ENCODE measurements at regions not wholly inside any gene's neighbourhood (a gene's known extent, or its start where the extent isn't known, plus 50 kb on each side); places are given as distances from the start of the nearest gene placed in this dataset.
"Not testable (repeated sequence)": the region's sequence is repeated elsewhere in the genome, so short reads cannot be mapped to it uniquely, and the experiment has no call there.

DNA sequence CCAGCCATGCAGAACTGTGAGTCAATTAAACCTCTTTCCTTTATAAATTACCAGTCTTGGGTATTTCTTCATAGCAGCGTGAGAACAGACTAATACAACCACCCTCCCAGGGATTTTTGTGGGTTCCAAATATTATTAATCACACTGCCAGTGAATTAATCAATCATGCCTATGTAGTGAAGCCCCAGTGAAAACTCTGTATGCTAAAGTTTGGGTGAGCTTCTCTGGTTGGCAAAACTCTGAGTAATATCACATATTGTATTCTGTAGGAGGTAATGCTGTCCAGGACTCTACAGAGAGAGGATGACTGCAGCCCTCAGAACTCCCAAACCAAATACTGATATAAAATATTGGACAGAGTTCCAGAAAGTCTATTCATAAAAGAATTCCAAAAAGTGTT lies 216.9 kb downstream of the RPAP3 start:
- DNase-seq (ENCODE audit: low read depth): no peak

DNA sequence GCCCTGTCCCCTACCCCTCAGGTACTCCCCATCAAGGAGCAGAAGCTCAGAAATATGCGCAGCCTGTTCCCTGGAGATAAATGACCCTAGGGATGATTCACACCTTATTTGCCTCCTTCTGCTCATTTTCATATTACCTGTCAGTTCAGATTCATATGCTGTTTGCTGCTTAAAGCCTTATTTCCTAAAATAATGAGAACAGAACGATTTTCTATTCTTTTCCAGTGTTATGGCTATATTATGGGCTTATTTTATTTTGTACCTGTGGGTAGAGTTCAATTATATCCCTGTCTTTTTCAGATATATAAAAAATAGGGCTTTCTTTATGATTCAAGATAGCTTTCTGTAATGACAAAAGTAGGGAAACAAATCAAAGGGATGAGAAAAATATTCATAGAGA lies 224.8 kb downstream of the RPAP3 start:
- no peak for DNase-seq (ENCODE audit: low read depth)

DNA sequence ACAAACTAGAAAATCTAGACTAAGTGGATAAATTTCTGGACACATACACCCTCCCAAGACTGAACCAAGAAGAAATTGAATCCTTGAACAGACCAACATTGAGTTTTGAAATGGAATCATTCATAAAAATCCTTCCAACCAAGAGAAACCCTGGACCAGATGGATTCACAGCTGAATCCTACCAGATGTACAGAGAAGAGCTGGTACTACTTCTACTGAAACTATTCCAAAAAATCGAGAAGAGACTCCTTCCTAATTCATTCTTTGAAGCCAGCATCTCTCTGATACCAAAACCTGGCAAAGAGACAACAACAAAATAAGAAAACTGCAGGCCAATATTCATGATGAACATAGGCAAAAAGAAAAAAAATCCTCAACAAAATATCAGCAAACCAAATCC lies 227.4 kb downstream of the RPAP3 start:
- no peak for DNase-seq (ENCODE audit: low read depth)

DNA sequence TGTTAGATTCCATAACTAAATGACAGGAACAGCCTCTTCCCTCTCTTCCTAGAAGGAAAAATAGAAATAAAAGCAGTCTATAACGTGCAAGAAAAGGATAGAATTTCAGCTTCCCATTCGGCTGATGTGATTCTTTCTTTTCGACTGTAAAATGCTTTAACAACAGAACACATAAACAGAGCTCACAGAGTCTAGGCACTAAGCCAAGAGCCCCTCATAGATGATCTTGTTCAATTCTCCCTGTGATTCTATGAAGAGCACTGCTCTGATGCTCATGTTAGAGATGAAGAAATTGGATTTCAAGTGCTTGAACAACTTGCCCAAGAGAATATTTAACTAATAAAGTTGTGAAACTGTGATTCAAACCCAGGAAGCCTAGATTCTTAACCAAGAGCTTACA lies 232.7 kb downstream of the RPAP3 start:
- no peak for DNase-seq (ENCODE audit: low read depth)

DNA sequence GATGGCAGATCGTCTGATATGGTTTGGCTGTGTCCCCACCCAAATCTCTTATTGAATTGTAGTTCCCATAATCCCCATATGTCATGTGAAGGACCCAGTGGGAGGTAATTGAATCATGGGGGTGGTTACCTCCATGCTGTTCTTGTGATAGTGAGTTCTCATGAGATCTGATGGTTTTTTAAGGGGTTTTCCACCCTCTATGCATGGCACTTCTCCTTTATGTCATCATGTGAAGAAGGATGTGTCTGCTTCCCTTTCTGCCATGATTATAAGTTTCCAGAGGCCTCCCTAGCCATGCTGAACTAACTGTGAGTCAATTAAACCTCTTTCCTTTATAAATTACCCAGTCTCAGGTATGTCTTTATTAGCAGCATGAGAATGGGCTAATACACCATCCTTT lies 235.5 kb downstream of the RPAP3 start:
- not testable (repeated sequence) for DNase-seq (ENCODE audit: low read depth)

DNA sequence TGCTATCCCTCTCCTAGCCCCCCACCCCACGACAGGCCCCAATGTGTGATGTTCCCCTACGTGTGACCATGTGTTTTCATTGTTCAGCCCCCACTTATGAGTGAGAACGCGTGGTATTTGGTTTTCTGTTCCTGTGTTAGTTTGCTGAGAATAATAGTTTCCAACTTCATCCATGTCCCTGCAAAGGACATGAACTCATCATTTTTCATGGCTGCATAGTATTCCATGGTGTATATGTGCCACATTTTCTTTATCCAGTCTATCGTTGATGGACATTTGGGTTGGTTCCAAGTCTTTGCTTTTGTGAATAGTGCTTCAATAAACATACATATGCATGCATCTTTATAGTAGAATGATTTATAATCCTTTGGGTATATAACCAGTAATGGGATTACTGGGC lies 241.9 kb downstream of the RPAP3 start:
- DNase-seq (ENCODE audit: low read depth): not testable (repeated sequence)

DNA sequence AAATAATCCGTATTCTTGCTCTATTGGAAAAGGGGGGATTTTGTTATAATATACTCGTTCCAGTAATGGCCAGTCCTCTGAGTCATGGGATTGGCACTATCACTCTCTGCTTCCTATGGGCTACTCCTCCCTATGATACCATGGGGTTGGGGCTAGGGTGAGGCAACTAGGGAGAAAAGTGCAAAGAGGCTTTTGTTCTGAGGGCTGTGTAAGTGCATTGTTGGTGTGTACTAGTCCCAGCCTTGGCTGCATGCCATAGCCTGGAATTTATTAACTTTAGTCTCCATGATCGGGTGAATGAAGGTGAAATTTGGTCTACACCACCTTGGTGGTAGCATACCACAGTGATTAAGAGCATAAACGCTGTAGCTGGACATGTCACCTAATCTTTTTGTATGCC lies 247.6 kb downstream of the RPAP3 start:
- no peak for DNase-seq (ENCODE audit: low read depth)

DNA sequence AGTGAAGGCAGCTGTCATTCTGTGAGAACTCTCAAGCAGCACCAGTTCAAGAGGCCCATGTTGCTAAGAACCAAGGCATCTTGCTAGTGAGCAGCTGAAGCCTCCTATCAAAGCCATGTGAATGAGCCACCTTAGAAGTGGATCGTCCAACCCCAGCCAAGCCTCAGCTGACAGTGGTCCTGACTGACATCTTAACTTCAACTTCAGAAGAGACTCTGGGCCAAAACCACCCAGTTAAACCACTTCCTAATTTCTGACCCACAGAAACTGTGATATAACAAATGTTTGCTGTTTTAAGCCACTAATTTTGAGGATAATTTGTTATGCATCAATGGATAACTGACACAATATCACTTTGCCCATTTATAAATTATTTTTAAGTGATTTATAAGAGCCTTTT lies 256.0 kb downstream of the RPAP3 start:
- no peak for DNase-seq (ENCODE audit: low read depth)

DNA sequence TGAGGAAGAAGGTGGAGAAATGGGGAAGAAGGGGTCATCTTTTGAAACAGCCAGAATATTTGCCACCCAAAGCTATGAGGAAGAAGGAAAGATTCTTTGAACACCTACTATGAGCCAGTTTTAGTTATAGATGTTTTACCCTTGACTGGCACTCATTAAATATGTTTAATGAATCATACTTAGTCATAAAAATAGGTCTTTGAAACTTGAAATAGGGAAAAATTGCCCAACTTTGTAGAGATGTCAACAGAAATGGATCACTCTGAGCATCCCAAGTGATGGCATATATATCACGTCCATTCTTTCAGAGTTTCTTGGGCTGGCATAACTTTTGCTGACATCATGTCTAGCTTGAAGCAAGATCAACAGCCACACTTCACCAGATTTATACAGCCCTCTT lies 263.5 kb downstream of the RPAP3 start:
- DNase-seq (ENCODE audit: low read depth): no peak

DNA sequence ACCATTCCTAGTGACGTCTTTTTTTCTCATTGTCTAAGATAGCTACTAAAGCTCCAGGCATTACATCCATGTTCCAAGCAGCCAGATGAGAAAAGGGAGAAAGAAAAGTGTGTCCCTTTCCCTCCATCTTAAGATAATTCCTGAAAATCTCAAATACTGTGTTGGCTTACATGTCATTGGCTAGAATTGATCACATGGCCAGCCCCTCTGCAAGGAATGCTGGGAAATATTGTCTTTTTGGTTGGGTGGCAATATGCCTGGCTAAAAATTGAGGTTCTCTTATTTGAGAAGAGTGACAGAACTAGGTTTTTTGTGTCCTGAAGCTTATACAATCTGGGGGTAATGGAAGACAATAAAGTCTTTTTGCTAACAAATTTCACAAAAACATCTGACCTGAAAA lies 264.3 kb downstream of the RPAP3 start:
- no peak for DNase-seq (ENCODE audit: low read depth)

DNA sequence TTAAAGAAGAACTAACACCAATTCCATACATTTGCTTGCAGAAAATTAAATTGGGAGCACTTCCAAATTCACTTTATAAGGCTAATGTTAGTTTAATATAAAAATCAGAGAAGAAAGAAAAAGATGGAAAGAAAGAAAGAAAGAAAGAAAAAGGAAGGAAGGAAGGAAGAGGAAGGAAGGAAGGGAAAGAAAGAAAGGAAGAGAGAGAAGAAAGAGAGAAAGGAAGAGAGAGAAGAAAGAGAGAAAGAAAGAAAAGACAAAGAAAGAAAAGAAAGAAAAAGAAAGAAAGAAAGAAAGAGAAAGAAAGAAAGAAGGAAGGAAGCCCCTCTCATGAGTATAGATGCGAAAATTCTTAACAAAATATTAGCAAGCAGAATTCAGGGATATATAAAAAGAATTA lies 267.7 kb downstream of the RPAP3 start:
- DNase-seq (ENCODE audit: low read depth): no peak

DNA sequence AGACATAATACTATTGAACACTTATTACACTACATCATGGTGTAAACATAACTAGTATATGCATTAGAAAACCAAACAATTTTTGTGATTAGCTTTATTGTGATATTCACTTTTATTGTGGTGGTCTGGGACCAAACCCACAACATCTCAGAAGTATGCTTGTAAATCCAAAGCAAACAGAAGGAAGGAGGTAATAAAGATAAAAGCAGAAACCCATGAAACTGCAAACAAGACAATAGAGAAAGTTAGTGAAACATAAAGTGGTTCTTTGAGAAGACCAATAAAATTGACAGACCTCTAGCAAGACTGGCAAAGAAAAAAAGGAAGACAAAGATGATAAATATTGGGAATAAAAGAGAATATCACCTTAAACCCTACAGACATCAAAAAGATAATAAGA lies 268.3 kb downstream of the RPAP3 start:
- DNase-seq (ENCODE audit: low read depth): no peak

DNA sequence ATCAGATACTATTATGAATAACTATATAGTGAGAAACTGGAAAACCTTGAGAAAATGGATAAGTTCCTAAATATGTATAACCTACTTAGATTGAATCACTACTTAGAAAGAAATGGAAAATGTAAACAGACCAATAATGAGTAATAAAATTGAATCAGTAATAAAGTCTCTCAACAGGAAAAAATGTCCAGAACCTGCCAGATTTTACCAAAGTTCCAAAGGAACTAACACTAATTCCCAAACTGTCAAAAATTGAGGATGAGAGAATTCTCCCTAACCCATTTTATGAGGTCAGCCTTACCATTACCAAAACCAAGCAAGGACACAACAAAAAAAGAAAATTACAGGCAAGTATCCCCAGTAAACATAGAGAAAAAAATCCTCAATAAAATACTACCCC lies 272.0 kb downstream of the RPAP3 start:
- no peak for DNase-seq (ENCODE audit: low read depth)

DNA sequence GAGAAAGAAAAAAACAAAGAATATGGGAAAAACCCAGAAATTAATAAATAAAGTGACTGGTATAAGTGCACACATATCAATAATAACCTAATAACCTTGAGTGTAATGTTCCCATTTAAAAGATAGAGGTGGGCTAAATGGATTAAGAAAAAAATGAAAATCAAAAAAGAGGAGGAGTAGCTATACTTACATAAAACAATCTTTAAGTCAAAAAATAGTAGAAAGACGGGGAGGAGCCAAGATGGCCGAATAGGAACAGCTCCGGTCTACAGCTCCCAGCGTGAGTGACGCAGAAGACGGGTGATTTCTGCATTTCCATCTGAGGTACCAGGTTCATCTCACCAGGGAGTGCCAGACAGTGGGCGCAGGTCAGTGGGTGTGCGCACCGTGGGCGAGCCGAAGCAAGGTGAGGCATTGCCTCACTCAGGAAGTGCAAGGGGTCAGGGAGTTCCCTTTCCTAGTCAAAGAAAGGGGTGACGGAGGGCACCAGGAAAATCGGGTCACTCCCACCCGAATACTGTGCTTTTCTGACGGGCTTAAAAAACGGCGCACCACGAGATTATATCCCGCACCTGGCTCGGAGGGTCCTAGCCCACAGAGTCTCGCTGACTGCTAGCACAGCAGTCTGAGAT lies 279.0 kb downstream of the RPAP3 start:
- not testable (repeated sequence) for DNase-seq (ENCODE audit: low read depth)

DNA sequence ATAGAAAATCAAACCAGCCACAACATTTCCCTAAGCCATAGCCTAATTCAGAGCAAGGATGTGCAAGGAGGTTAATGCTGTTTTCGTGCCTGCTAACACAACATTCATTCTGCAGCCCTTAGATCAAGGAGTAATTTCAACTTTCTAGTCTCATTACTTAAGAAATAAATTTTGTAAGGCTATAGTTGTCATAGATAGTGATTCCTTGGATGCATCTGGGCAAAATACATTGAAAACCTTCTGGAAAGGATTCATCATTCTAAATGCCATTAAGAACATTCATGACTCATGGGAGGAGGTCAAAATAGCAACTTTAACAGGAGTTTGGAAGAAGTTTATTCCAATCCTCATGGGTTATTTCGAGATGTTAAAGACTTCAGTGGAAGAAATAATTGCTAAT lies 283.2 kb downstream of the RPAP3 start:
- no peak for DNase-seq (ENCODE audit: low read depth)

DNA sequence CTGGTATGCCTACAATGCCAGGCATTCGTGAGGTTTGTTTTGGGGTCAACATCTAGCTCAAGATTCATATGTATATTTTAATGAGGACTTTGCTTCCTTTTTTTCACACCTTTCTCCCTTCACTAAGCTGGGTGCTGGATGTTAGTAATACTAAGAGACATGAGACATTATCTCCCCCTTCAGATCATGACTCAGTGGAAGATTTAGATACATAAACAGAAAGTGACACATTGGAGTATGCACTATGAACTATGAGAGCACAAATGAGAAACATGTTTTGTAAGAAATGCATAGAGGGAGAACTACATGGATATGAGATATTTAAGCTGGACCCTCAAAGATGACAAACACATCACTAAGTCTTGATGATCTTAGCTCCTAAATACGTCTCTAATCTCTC lies 286.3 kb downstream of the RPAP3 start:
- DNase-seq (ENCODE audit: low read depth): no peak

DNA sequence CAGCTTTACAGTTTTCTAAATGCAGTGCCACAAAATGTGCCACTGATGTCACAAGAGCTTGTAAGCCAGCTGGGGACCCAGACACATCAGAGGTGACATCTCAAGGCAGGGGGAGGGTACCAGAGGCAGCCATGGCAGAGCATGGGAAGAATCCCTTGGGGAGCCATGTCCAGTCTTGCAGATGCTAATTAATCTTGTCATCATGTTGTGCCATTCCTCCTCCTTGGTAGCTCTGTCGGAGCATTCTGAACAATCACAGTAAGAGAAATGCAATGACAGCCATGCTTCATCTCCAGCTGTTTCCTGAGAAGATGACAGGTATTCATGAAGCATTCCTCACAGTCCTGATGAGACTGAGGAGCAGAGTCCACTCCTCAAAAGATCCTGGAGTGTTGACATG lies 287.9 kb downstream of the RPAP3 start:
- DNase-seq (ENCODE audit: low read depth): no peak

DNA sequence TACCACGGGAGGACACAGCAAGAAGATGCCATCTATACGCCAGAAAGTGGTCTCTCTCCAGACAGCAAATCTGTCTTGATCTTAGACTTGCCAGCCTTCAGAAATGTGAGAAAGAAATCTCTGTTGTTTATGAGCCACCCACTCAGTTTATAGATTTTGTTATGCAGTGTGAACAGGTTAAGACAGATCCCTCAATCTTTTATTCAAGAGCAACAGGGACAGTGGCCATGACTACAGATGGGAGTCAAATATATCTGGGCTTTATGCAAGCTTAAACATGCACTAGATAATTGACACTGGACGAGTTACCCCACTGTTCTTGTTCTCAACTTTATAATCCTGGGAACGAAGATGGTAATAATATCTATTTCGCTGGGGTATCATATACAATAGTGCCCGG lies 288.7 kb downstream of the RPAP3 start:
- DNase-seq (ENCODE audit: low read depth): no peak

DNA sequence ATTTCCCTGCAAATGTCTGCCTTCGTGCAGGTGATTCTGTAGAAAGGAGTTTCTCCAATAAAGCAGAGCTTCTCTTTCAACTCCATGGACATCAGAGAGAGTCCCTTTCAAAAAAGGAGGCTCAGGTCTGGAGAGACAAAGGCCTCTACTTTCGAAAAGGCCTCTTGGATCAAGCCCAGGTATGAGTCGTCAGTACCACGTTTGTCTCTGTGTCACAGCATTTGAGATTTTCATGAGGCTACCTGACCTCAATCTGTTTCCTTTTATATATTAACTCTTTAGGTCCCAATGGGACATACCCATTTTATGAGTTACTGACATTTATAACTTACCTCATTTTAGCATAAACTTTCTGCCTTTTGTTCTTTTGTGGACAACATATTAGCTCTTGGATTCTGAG lies 290.8 kb downstream of the RPAP3 start:
- DNase-seq (ENCODE audit: low read depth): no peak

DNA sequence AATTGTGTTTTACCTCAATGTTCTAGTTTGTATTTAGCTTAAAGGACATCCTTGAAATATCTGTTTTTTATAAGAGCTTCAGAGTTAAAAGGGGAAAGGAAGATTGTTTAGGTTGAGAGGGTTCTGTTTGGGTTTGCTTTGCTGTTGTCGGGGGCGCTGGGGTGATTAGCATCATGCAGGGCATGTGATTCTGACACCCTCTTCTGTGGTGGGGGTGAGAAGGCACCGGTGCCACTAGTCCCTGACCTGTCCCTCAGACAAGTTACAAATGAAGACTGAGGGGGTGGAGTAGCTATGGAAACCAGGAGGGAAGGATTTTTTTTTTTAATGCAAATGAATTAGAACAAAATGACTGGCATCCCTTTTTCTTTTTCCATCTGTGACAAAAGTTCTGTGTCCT lies 291.3 kb downstream of the RPAP3 start:
- no peak for DNase-seq (ENCODE audit: low read depth)

DNA sequence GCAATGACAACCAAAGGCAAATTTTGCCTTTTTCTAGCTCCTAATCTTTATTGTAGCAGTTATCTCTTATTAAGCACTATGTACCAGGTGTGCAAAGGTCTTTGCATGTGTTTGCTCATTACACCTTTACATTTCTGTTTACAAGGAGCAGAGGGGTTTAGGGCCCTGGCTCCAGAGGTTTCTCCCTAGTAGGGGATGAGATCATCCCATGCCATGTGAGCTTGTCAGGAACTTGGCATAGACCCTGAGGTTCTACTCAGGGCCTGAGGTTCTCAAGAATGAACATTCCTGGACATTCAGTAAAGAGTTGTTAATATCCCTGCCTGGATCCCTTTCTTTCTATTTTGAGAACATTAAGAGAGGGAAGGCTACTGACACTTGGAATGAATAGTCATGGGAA lies 292.0 kb downstream of the RPAP3 start:
- DNase-seq (ENCODE audit: low read depth): no peak

DNA sequence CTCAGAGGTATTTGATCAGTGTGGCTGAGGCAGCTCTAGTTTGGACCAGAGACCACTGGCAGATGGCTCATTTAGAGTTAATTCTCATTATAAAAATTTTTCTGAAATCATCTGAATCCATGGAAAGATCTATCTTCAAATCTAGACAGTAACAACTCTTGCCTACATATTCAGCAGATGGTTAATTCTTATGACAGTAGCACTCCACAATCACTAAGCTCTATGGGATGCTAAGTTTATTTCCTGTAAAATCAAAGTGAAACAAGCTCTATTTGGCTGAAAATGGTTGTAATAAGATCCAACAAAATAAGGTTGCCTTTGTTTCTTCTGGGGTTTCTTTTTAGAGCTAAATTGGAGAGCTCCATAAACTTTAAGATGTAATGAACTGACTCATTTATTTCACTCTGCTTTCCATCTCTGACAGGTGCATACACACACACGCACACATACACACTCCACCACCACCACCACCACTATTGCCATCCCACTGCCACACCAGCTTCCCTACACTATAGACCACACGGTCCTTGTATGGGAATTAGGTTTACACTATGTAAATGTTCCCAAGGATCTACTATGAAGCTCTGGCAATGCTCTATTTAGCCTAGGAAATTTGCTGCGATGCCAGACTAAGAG lies 293.1 kb downstream of the RPAP3 start:
- no peak for DNase-seq (ENCODE audit: low read depth)

DNA sequence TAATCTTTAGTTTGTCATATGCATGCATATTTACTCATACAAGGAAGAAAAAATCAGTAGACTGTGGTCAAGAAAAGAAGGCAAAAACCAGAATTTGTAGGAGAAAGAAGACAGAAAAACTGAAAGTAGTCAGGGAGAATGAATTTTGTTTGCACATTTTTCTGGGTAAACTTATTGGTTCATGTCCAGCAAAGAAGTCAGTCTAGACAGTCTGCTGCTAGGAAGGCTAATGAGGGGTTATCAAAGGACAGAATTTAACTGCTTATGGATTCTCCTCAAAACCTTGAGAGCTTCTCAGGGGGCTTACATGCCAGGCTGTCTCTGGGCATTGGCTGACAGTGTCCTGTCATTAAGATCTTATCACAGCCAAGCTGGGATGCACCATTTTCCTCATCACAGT lies 293.9 kb downstream of the RPAP3 start:
- DNase-seq (ENCODE audit: low read depth): no peak

DNA sequence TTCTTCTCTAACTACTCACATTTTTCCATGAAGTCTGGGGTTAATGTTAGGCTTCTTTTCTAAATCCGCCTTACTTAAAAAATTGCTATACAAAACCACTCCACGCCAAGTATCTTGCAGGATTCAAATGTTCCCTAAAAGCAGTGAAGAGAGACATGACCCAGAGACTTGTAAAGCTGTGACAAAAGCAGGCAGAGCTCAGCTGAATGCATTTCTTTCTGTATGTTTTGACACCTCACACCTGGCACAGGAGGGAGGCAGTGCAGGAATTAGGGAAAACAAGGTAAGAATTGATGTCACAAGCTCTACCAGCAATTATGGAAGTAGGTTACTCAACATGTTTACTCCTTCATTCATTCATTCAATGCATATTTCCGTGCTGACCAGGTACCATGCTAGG lies 295.0 kb downstream of the RPAP3 start:
- DNase-seq (ENCODE audit: low read depth): no peak
